ENCODE measurements at regions not wholly inside any gene's neighbourhood (a gene's known extent, or its start where the extent isn't known, plus 50 kb on each side); places are given as distances from the start of the nearest gene placed in this dataset.

GRCh38 chr13:97112446-97113152, 109.5 kb upstream of the MBNL2 start:
- FAIRE-seq (no peak), DNase-seq (ENCODE audit: low read depth, low spot score) (no peak)
- TF ChIP-seq, protein P1, sequence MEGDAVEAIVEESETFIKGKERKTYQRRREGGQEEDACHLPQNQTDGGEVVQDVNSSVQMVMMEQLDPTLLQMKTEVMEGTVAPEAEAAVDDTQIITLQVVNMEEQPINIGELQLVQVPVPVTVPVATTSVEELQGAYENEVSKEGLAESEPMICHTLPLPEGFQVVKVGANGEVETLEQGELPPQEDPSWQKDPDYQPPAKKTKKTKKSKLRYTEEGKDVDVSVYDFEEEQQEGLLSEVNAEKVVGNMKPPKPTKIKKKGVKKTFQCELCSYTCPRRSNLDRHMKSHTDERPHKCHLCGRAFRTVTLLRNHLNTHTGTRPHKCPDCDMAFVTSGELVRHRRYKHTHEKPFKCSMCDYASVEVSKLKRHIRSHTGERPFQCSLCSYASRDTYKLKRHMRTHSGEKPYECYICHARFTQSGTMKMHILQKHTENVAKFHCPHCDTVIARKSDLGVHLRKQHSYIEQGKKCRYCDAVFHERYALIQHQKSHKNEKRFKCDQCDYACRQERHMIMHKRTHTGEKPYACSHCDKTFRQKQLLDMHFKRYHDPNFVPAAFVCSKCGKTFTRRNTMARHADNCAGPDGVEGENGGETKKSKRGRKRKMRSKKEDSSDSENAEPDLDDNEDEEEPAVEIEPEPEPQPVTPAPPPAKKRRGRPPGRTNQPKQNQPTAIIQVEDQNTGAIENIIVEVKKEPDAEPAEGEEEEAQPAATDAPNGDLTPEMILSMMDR (optimal IDR thresholded peaks at IDR 0.05 in 1 of 3, IDR thresholded peaks at IDR 0.05 in 1 of 3, conservative IDR thresholded peaks at IDR 0.05 in 1 of 3; ENCODE audit: extremely low read depth in 1 of 3, insufficient read depth in 2 of 3, low read length in 3 of 3) = no peak
- TF ChIP-seq EZH2 (IDR thresholded peaks at IDR 0.05; ENCODE audit: low read length) = no peak
- peaks cover 6% of the 10 kb centered on the region for H3K27me3 ChIP-seq (ENCODE audit: control insufficient read depth, extremely low read depth, insufficient read depth, low read length)
- no peak overlapping the region for H3K27ac ChIP-seq (ENCODE audit: control insufficient read depth, insufficient read depth, low read length)
- H3K9ac ChIP-seq (ENCODE audit: control insufficient read depth, extremely low read depth, insufficient read depth, low read length) = no peak overlapping the region
- H2AFZ ChIP-seq (ENCODE audit: control insufficient read depth, low read length) = no peak overlapping the region
- H3K4me2 ChIP-seq (ENCODE audit: control insufficient read depth, extremely low read depth, insufficient read depth, low read depth, low read length) = no peak overlapping the region
- no peaks in the 10 kb centered on the region for H3K9me3 ChIP-seq (ENCODE audit: control insufficient read depth, low read depth, low read length)
- no peaks in the 10 kb centered on the region for H4K20me1 ChIP-seq (ENCODE audit: control insufficient read depth, extremely low read depth, insufficient read depth, low read length)
- dilution Hi-C loops (cut with MboI; ENCODE audit: extremely low pct_ligation_motif_present, low sequenced_read_pairs) = loop anchor here (10.0 kb wide), 1 partner anchor 102 kb away; no protein-coding TSS in a partner anchor
- no peak overlapping the region for H3K4me3 ChIP-seq (ENCODE audit: control insufficient read depth in 2 of 3, extremely low read depth in 1 of 3, insufficient read depth in 2 of 3, low read depth in 1 of 3, low read length in 3 of 3)
- no peaks in the 10 kb centered on the region for H3K9me1 ChIP-seq (ENCODE audit: control insufficient read depth, extremely low read depth, insufficient read depth, low read length)
- H3K36me3 ChIP-seq (ENCODE audit: control insufficient read depth in 2 of 2, extremely low read depth in 1 of 2, insufficient read depth in 2 of 2, low read length in 2 of 2) = no peaks in the 10 kb centered on the region
- H3K79me2 ChIP-seq (ENCODE audit: control insufficient read depth, insufficient read depth, low read length) = no peaks in the 10 kb centered on the region
- H3K4me1 ChIP-seq (ENCODE audit: control insufficient read depth, extremely low read depth, insufficient read depth, low read length) = peaks cover 8% of the 10 kb centered on the region

DNA sequence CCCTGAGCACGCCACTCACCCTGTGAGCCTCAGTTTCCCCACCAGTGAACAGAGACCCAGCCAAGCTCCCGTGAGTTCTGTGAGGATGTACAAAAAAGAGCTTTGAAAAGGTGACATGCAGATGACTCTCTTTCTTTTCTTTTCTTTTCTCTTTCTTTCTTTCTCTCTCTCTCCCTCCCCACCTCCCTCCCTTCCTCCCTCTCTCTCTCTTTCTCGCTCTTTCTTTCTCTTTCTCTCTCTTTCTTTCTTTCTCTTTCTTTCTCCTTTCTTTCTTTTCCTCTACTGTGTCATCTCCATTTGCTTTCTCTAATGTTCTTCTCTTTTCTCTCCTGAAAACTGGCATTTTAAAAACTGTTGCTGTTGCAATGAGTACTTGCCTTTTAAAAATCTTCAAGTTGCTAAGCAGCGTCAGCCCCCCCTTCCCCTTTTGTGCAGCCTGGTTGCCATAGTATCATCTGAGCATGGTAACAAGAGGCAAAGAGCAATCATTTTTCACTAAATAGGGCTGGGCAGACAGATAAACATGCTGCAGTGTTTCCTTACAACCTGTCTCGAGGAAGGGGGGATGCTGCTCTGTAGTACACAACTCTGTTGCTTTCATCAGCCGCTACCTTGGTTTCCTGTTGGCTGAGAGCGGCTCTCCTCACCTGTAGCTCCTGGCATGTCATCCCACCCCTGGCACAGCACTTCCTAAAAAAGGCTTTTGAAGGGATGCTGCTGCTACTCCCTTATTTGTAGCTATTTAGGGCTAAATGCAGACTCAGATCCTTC, 108.7 kb upstream of the MBNL2 start:
- DNase-seq (ENCODE audit: low read depth, low spot score) (no peak), FAIRE-seq (no peak)
- Histone ChIP-seq H3K27ac (ENCODE audit: control insufficient read depth, insufficient read depth, low read length) (no peak overlapping the region), H3K4me2 (ENCODE audit: control insufficient read depth, extremely low read depth, insufficient read depth, low read depth, low read length) (no peak overlapping the region), H3K4me1 (ENCODE audit: control insufficient read depth, extremely low read depth, insufficient read depth, low read length) (peaks cover 8% of the 10 kb centered on the region), H3K4me3 (ENCODE audit: control insufficient read depth in 2 of 3, extremely low read depth in 1 of 3, insufficient read depth in 2 of 3, low read depth in 1 of 3, low read length in 3 of 3) (no peak overlapping the region), H3K9ac (ENCODE audit: control insufficient read depth, extremely low read depth, insufficient read depth, low read length) (no peak overlapping the region), H3K27me3 (ENCODE audit: control insufficient read depth, extremely low read depth, insufficient read depth, low read length) (peaks cover 6% of the 10 kb centered on the region), H3K79me2 (ENCODE audit: control insufficient read depth, insufficient read depth, low read length) (no peaks in the 10 kb centered on the region), H4K20me1 (ENCODE audit: control insufficient read depth, extremely low read depth, insufficient read depth, low read length) (no peaks in the 10 kb centered on the region), H3K9me3 (ENCODE audit: control insufficient read depth, low read depth, low read length) (no peaks in the 10 kb centered on the region), H3K36me3 (ENCODE audit: control insufficient read depth in 2 of 2, extremely low read depth in 1 of 2, insufficient read depth in 2 of 2, low read length in 2 of 2) (no peaks in the 10 kb centered on the region), H2AFZ (ENCODE audit: control insufficient read depth, low read length) (no peak overlapping the region), H3K9me1 (ENCODE audit: control insufficient read depth, extremely low read depth, insufficient read depth, low read length) (no peaks in the 10 kb centered on the region)
- dilution Hi-C loops (cut with MboI; ENCODE audit: extremely low pct_ligation_motif_present, low sequenced_read_pairs) = loop anchor here (10.0 kb wide), 1 partner anchor 101 kb away; no protein-coding TSS in a partner anchor
- TF ChIP-seq, protein P1 (optimal IDR thresholded peaks at IDR 0.05 in 1 of 3, IDR thresholded peaks at IDR 0.05 in 1 of 3, conservative IDR thresholded peaks at IDR 0.05 in 1 of 3; ENCODE audit: extremely low read depth in 1 of 3, insufficient read depth in 2 of 3, low read length in 3 of 3) = no peak
- TF ChIP-seq EZH2 (IDR thresholded peaks at IDR 0.05; ENCODE audit: low read length) = no peak

All from keratinocyte (primary cell).